Effector memory CD8-positive, alpha-beta T cell (primary cell): ENCODE measurements at regions not wholly inside any gene's neighbourhood (a gene's known extent, or its start where the extent isn't known, plus 50 kb on each side); places are given as distances from the start of the nearest gene placed in this dataset.

Experiments
- ATAC-seq: fragments of 150-1000 bp; cut with Tn5 transposase; replicated peaks from 2 replicates; pipeline ENCODE4 v1.10.0; 2021; ENCODE audit warnings: mild to moderate bottlenecking, moderate library complexity
- DNase-seq, 3 experiments: peaks; one replicate each; pipeline ENCODE4 v3.0.0; 2021
- H3K27ac Mint-ChIP-seq, 2 donors: one replicate each; pipeline ENCODE4 v1.8.0; 2022; ENCODE audit warnings: mild to moderate bottlenecking in 2 of 2, mixed read lengths in 2 of 2, moderate library complexity in 2 of 2
- H3K27me3 Mint-ChIP-seq, 2 donors: one replicate each; pipeline ENCODE4 v1.8.0; 2022; ENCODE audit warnings: mixed read lengths in 2 of 2
- H3K36me3 Mint-ChIP-seq: one replicate; pipeline ENCODE4 v1.8.0; 2022; ENCODE audit warnings: mild to moderate bottlenecking, moderate library complexity, mixed read lengths; ENCODE audit not compliant: insufficient read depth
- H3K4me1 Mint-ChIP-seq, 2 donors: one replicate each; pipeline ENCODE4 v1.8.0; 2022; ENCODE audit warnings: low read depth in 2 of 2, mixed read lengths in 2 of 2
- H3K4me3 Mint-ChIP-seq, 2 donors: one replicate each; pipeline ENCODE4 v1.8.0; 2022; ENCODE audit warnings: mild to moderate bottlenecking in 2 of 2, mixed read lengths in 2 of 2, moderate library complexity in 2 of 2
- H3K9me3 Mint-ChIP-seq, 2 donors: one replicate each; pipeline ENCODE4 v1.8.0; 2022; ENCODE audit warnings: mixed read lengths in 2 of 2

DNA sequence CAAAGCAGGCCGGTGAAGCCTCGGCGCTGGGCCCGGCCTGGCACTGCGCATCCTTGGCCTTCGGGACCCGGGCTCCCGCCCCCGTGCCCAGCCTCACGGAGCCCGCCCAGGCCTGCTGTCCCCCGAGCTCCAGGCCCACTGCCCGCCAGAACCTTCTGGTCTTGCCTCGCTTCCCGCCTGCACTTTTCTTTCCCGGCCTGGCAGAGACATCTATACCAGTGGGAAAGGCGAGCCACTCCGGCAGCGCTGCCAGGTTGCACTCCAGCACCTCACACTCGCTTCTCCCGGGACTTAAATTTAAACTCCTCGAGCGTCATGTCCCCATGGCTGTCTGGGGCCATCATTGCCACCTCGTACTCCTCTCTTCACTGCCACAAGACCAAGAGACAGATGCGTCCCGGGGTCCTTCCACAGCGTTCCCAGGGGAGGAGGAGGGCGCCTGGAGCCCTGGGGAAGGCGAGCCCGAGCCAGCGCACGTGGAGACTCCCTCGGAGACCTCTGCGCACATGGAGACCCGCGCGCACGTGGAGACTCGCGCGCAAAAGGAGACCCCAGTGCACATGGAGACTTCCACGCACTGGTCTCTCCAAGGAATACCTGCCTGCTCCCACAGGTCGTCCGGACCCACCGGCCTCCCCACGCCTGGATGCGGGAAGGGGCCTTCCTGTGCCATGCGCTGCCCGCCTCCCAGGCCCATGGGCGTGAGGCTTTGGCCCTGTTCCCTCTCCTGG lies 253.1 kb upstream of the SALL3 start:
- H3K36me3 Mint-ChIP-seq: no peaks in the 10 kb centered on the region
- H3K27ac Mint-ChIP-seq: no peak overlapping the region
- peaks cover 14 to 37% of the 10 kb centered on the region in 2 donors for H3K27me3 Mint-ChIP-seq
- H3K4me3 Mint-ChIP-seq: no peak overlapping the region
- ATAC-seq: no peak
- DNase-seq: no peak
- H3K9me3 Mint-ChIP-seq: no peaks in the 10 kb centered on the region
- H3K4me1 Mint-ChIP-seq: peaks cover 0 to 13% of the 10 kb centered on the region in 2 donors

DNA sequence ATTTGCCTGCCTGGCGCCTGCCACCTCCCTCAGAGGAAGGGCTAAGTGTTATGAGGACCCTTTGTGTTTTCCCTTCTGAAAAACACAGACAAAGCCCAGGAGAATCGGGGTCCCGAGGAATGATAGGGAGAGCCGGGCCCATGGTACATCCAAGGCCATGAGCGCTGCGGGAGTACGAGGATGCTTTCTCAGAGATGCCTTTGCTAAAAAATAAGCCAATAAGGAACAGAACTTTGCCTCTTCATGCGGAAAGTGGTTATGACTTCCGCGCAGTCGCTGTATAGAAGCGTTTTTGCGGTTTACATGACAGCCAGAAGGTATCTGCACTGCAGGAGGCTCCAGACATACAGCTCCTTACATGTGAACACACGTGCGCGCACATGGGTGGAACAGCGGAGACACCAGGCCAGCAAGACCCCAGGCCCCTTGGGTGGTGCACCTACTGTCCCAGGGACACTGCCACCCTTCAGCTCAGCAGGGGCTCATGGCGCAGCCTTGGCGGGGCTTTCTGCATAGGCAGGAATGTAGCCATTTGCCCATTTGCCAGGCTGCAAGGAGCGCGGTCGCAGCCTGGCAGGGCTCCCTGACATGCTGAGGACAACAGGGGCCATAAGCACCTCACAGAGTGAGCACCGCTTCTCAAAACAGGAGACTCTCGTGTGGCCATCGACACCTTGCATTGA lies 252.4 kb upstream of the SALL3 start:
- Mint-ChIP-seq H3K9me3 (no peaks in the 10 kb centered on the region), H3K27me3 (peaks cover 14 to 30% of the 10 kb centered on the region in 2 donors), H3K4me1 (peaks cover 0 to 13% of the 10 kb centered on the region in 2 donors), H3K36me3 (no peaks in the 10 kb centered on the region), H3K27ac (no peak overlapping the region), H3K4me3 (no peak overlapping the region)
- ATAC-seq (no peak), DNase-seq (no peak)

DNA sequence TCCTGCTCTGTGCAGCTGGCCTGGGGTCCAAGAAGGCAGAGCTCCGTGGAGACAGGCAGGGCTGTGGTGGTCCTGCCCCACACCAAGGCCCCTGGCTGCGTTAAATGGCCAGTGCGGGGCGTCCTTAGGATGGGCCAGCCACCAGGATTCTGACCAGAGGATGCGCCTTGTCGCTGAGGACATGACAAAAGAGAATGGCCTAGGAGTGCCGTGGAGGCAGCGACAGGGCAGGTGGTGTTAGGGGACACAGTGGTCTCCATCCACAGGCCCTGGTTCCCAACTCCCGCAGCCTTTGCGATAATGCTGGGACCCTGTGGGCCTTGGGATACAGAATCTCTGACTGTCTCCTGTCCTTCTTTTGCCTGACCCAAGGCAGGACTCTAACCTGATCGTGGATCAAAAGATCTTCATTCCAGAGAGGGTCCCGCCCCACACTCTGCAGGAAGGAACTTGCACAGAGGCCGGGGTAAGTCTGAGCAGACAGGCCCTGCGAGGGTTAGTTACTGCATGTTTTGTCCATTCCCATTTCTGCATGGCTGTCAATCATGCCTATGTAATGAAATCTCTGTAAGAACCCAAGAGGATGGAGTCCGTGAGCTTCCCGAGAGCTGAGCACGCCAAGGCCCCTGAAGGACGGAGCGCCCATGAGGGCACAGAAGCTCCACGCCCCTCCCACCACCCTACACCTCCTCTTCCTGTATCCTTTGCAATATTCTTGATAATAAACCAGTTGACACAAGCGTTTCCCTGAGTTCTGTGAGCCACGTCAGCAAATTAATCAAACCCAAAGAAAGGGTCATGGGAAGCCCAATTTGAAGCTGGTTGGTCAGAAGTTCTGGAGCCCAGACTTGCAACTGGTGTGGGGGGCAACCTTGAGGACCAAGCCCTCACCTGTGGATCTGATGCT lies 251.5 kb upstream of the SALL3 start:
- ATAC-seq: no peak
- Mint-ChIP-seq H3K27ac (no peak overlapping the region), H3K9me3 (no peaks in the 10 kb centered on the region), H3K4me1 (peaks cover 0 to 13% of the 10 kb centered on the region in 2 donors), H3K27me3 (peaks cover 10 to 29% of the 10 kb centered on the region in 2 donors), H3K4me3 (no peak overlapping the region), H3K36me3 (no peaks in the 10 kb centered on the region)
- DNase-seq: no peak

DNA sequence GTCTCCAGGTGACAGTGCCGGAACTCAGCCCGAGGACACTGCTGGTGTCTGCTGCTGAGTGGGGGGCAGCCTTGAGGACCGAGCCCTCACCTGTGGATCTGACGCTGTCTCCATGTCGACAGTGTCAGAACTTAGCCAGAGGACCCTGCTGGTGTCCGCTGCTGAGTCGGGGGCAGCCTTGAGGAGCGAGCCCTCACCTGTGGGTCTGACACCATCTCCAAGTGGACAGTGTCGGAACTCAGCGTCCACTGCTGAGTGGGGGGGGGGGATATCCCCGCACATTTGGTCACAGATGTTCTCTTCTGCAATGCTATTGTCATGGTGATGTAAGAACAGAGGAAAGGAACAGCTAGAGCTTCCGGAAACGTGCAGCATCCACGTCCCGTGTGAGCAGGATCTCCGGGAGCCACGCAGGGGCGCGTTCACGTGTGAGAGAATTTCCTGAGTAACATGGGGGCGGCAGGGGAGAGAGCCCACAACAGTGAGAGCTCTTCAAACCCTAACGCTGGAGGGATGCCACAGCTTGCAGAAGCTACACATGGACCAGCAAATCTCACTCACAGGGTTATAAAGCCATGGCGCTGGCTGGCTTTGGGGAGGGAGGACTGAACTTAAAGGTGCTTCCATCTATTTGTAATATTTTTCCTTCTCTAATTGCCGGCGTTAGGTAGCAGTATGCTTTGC lies 250.7 kb upstream of the SALL3 start:
- Mint-ChIP-seq H3K4me1 (peaks cover 0 to 13% of the 10 kb centered on the region in 2 donors), H3K27me3 (peaks cover 3 to 27% of the 10 kb centered on the region in 2 donors), H3K36me3 (no peaks in the 10 kb centered on the region), H3K27ac (no peak overlapping the region), H3K4me3 (no peak overlapping the region), H3K9me3 (no peaks in the 10 kb centered on the region)
- DNase-seq (no peak), ATAC-seq (no peak)

DNA sequence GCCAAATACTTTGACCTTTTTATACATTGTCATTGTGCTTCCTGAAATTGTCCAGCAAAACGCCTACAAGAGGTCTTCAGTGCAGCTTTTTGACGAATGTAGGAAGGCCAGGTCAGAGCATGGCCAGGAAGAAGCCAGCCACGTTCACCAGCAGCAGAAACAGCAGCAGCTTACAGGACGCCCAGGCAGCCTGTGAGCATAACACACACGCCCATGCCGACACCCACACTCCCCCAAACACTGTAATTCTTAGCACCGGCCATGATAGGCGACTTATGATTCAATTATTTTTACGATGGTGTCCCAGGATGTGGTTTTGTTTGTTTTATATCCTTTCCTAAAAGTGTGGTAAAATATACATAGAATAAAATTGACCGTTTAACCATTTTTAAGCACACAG lies 249.1 kb upstream of the SALL3 start:
- DNase-seq: peak in 1 of 3 experiments; percentile 12
- Mint-ChIP-seq H3K27me3 (peaks cover 0 to 19% of the 10 kb centered on the region in 2 donors), H3K4me1 (peaks cover 0 to 13% of the 10 kb centered on the region in 2 donors), H3K27ac (peak overlapping the region in 1 of 2 donors; percentile 22), H3K9me3 (no peaks in the 10 kb centered on the region), H3K36me3 (no peaks in the 10 kb centered on the region), H3K4me3 (peak overlapping the region; percentile 26 to 58)
- ATAC-seq: peak; percentile 45

DNA sequence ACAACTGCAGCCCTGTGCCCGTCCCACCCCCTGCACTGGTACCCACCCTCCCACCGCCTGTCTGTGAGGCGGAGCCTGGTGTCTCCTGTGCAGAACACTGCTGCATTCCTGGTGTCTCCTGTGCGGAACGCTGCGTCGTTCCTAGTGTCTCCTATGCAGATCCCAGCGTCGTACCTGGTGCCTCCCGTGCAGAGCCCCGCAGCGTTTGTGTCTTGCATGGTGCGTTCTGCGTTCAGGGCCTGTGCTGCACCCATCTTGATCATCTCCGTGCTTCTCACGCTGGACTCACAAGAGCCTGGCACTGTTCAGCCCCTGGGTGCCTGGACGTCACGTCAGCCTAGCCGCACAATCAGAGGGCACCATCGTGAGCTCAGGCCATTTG lies 248.6 kb upstream of the SALL3 start:
- peak overlapping the region in 1 of 2 donors; percentile 58 for H3K4me3 Mint-ChIP-seq
- peaks cover 0 to 13% of the 10 kb centered on the region in 2 donors for H3K4me1 Mint-ChIP-seq
- no peaks in the 10 kb centered on the region for H3K9me3 Mint-ChIP-seq
- DNase-seq (no peak), ATAC-seq (no peak)
- H3K27me3 Mint-ChIP-seq: peaks cover 0 to 19% of the 10 kb centered on the region in 2 donors
- no peaks in the 10 kb centered on the region for H3K36me3 Mint-ChIP-seq
- peak overlapping the region in 1 of 2 donors; percentile 22 for H3K27ac Mint-ChIP-seq

DNA sequence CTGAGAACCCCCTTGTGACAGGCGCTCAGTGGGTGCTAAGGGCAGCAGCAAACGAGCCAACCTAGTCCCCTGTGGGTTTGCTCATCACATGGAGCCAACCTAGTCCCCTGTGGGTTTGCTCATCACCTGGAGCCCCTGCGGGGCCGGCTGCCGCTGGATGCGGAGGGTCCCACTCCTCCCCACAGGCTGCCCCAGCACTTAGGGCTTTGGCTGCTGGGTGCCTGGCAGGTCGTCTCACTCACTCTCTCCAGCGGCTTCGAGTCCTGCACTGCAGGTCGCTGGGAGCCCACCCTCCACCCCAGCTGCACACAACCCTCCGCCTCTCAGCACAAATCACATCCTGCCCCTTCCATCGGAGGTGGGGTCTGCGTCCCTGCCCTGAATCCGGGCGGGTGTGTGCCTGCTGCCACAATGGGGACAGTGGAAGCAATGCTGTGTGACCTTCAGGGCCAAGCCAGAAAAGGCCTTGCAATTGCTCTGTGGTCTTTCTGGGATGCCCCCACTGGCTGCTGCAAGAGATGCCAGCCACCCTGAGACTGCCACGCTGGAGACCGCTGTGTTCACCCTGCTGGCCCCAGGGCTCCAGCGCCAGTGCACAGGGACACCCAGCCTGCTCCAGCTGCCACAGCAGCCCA lies 248.1 kb upstream of the SALL3 start:
- DNase-seq (no peak), ATAC-seq (no peak)
- Mint-ChIP-seq H3K4me3 (no peak overlapping the region), H3K27ac (no peak overlapping the region), H3K36me3 (no peaks in the 10 kb centered on the region), H3K27me3 (peaks cover 0 to 17% of the 10 kb centered on the region in 2 donors), H3K4me1 (peaks cover 0 to 13% of the 10 kb centered on the region in 2 donors), H3K9me3 (no peaks in the 10 kb centered on the region)

DNA sequence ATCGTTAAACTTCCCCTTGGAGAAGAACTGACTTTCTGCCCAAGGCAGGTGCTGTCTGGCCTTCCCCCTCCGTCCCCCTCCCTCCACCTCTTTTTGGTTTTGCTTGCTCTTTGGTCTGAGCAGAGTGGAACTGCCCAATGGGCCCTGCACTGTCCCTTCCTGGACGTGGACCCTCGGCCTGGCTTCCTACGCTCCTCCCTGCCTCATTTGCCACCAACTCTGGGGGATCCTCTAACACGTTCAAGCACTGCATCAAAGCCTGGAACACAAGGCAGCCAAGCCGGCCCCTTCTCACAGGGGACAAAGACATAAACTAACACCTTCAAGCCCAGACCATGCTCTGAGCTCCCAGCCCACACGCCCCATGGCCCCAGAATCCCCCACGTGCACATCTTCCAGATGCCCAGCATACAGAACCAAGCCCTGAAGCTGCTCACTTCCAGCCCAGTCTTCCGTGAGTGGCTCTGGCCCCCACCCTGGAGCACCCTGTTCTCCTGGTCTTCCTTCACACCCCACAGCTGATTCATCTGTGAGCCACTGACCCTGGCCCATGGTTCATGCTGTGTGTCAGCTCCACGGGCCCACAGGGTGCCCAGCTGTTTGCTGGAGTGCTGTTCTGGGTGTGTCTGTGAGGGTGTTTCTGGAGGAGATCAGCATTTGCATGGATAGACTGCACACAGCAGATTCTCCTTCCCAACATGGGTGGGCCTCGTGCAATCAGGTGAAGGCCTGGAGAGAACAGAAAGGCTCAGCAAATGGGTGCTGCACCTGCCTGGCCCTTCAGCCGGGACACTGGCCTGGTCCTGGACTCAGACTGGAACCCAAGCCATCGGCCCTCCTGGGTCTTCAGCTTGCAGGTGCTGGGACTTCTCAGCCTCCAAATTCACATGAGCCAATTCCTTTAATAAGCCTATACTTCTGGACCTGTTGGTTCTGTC lies 247.1 kb upstream of the SALL3 start:
- H3K9me3 Mint-ChIP-seq: no peaks in the 10 kb centered on the region
- H3K4me1 Mint-ChIP-seq: peaks cover 0 to 13% of the 10 kb centered on the region in 2 donors
- no peak overlapping the region for H3K4me3 Mint-ChIP-seq
- no peak for ATAC-seq
- DNase-seq: no peak
- H3K36me3 Mint-ChIP-seq: no peaks in the 10 kb centered on the region
- H3K27ac Mint-ChIP-seq: no peak overlapping the region
- H3K27me3 Mint-ChIP-seq: peaks cover 0 to 14% of the 10 kb centered on the region in 2 donors

DNA sequence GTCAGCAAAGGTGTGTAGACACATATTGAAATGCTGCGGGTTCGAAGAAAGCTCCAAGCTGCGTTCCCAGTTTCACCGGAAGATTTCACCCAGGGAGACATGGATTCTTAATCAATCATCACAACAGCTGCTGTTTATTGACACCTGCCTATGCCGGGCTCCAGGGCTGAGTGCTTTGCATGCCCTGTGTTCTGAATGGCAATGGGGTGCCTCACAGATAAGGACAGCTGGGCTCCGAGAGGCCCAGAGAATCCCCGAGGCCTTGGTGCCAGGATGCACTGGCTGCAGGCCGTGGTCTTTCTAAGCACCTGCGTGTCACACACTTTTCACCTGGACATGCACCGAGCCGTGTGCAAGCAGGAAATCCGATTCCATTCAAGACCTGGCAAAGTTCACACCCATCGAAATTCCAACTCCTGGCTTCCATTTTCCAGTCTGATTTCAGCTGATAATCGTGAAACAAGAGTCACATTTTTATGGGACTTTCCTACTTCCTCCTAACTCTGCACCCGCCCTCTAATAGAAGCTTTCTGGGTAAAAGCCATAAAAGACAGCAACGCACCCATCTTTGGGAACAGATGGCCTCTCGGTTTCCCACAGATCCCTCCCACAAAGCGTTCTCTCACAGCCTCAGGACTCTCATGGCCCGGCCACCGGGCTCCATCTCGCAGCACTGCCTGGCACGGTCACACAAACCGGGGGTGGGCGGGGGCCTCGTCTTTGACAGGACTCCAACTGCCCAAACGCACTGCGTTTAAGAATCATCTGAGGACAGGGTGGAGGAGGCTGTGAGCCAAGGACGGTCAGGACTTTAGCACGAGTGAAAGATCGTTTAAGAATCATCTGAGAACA lies 245.6 kb upstream of the SALL3 start:
- Mint-ChIP-seq H3K4me1 (peaks cover 0 to 13% of the 10 kb centered on the region in 2 donors), H3K27me3 (peaks cover 0 to 14% of the 10 kb centered on the region in 2 donors), H3K36me3 (no peaks in the 10 kb centered on the region), H3K4me3 (no peak overlapping the region), H3K27ac (no peak overlapping the region), H3K9me3 (no peaks in the 10 kb centered on the region)
- ATAC-seq: no peak
- DNase-seq: no peak

DNA sequence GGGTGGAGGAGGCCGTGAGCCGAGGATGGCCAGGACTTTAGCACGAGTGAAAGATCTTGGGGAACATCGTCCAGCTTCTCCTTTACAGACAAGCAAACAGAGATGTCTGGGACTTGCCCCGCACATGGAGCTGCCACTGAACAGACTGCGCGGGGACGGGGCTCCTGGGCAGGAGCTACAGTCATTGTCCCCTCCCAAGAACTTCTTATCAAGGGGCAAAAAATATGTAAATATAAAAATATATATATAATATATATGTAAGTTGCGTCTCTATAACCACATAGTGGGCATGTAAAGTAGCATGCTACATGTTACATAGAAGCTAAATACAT lies 245.0 kb upstream of the SALL3 start:
- Mint-ChIP-seq H3K4me3 (no peak overlapping the region), H3K36me3 (no peaks in the 10 kb centered on the region), H3K27ac (no peak overlapping the region), H3K4me1 (peaks cover 0 to 13% of the 10 kb centered on the region in 2 donors), H3K9me3 (no peaks in the 10 kb centered on the region), H3K27me3 (peaks cover 0 to 14% of the 10 kb centered on the region in 2 donors)
- DNase-seq (no peak), ATAC-seq (no peak)
